GM18498 (cell line): ENCODE measurements at regions not wholly inside any gene's neighbourhood (a gene's known extent, or its start where the extent isn't known, plus 50 kb on each side); places are given as distances from the start of the nearest gene placed in this dataset.
"Not testable (repeated sequence)": the region's sequence is repeated elsewhere in the genome, so short reads cannot be mapped to it uniquely, and the experiment has no call there.

Experiments used
- ATAC-seq: cut with Tn5 transposase; IDR thresholded peaks from one replicate; pipeline ENCODE4 v1.9.1; 2021; ENCODE audit warnings: mild to moderate bottlenecking, moderate library complexity; ENCODE audit not compliant: unreplicated experiment

GRCh38 chr13:55613429-55614187 lies 1527.1 kb upstream of the PRR20A start:
- ATAC-seq: no peak

- ATAC-seq: no peak
Measured at GRCh38 chr13:55615081-55615480, 1525.6 kb upstream of the PRR20A start.

- ATAC-seq: no peak
Measured at GRCh38 chr13:55617241-55617640, 1523.5 kb upstream of the PRR20A start.

GRCh38 chr13:55627221-55627620 lies 1513.5 kb upstream of the PRR20A start:
- ATAC-seq: no peak

- ATAC-seq: no peak
Measured at GRCh38 chr13:55632402-55632801, 1508.3 kb upstream of the PRR20A start.

GRCh38 chr13:55649485-55649884 lies 1491.2 kb upstream of the PRR20A start:
- no peak for ATAC-seq

- ATAC-seq: no peak
Measured at GRCh38 chr13:55652657-55653056, 1488.1 kb upstream of the PRR20A start.

GRCh38 chr13:55653497-55653896 lies 1487.2 kb upstream of the PRR20A start:
- ATAC-seq: no peak

- ATAC-seq: no peak
Measured at GRCh38 chr13:55654243-55654642, 1486.5 kb upstream of the PRR20A start.

- not testable (repeated sequence) for ATAC-seq
Measured at GRCh38 chr13:55660264-55660663, 1480.5 kb upstream of the PRR20A start.

- ATAC-seq: no peak
Measured at GRCh38 chr13:55660851-55661250, 1479.9 kb upstream of the PRR20A start.

- no peak for ATAC-seq
Measured at GRCh38 chr13:55661505-55661904, 1479.2 kb upstream of the PRR20A start.

- ATAC-seq: no peak
Measured at GRCh38 chr13:55664178-55664577, 1476.5 kb upstream of the PRR20A start.

- no peak for ATAC-seq
Measured at GRCh38 chr13:55669051-55669450, 1471.7 kb upstream of the PRR20A start.

- no peak for ATAC-seq
Measured at GRCh38 chr13:55673910-55674309, 1466.8 kb upstream of the PRR20A start.

GRCh38 chr13:55682776-55683175 lies 1457.9 kb upstream of the PRR20A start:
- ATAC-seq: no peak

GRCh38 chr13:55705526-55705925 lies 1435.2 kb upstream of the PRR20A start:
- no peak for ATAC-seq

- ATAC-seq: no peak
Measured at GRCh38 chr13:55705971-55706370, 1434.7 kb upstream of the PRR20A start.

- no peak for ATAC-seq
Measured at GRCh38 chr13:55714120-55714519, 1426.6 kb upstream of the PRR20A start.

GRCh38 chr13:55727683-55728082 lies 1413.0 kb upstream of the PRR20A start:
- no peak for ATAC-seq

GRCh38 chr13:55728247-55728646 lies 1412.5 kb upstream of the PRR20A start:
- ATAC-seq: no peak

- no peak for ATAC-seq
Measured at GRCh38 chr13:55745828-55746227, 1394.9 kb upstream of the PRR20A start.

GRCh38 chr13:55761986-55762385 lies 1378.7 kb upstream of the PRR20A start:
- ATAC-seq: no peak
